Activated CD8-positive, alpha-beta memory T cell treated with anti-CD3 and anti-CD28 coated beads, Interleukin-2, amount 50 U/mL, for 4 hours (primary cell): ENCODE measurements at regions not wholly inside any gene's neighbourhood (a gene's known extent, or its start where the extent isn't known, plus 50 kb on each side); places are given as distances from the start of the nearest gene placed in this dataset.
"Not testable (repeated sequence)": the region's sequence is repeated elsewhere in the genome, so short reads cannot be mapped to it uniquely, and the experiment has no call there.

Source experiments
- DNase-seq: peaks from one replicate; pipeline ENCODE4 v3.0.0-alpha.2; 2020

DNA sequence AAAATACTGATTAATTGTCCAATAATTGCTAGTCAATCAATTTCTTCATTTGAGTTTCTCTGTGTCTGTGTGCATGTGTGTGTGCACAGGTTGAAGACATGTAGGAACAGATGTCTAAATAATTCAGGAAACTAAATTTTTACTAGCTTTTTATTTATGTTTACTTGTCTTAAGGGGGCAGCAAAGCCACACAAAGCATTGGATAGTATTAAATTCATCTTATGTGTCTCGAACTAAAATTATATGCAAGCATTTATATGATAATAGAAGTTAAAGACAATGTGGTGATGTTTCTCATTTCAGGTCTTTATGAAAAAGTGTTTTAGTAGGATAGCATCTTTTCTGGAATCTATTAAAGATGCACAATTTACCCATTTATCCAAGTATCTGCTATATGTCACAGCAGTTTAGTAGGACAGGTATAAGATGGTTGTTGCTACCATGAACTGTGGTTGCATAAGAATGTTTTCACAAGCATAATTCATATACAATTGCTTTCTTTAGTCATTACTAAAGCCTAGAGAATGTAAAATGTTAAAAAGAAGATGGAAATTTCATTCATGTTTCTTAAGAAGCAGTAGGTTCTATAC is 784.6 kb upstream of the NUDT12 start:
- DNase-seq = no peak

DNA sequence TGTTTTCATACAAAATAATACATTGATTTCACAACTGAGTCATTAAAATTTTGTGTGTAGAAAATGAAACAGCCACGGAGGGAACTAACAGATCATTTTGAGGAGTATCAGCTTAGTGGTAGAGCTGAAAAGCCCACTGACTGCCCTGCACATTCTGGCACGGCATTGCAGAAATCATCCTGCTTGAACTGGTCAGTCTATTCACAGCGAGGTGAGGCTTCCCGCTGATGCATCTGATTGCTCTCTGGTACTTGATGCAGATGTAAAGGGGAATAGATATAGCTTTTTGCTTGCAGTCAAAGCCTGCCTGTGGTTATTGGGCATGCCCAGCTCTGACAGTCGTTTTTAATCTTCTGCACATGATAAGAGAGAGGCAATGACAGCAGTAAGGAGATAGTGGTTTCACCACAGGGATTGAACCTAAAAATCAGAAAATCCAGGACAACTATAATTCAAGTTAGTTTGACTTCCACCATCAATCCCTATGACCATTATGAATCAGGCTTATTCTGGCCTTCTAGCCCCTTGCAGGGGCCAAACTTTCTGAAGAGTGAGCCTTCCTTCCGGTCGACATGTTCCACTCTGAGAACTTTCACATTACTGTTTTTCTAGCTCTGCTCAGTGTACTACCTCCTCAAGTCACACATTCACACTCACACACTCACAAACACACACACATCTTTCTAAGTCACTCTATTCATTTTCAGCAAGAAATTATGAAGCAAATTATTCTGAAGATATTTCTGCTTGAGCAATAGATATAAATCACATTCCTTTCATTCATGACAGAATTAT is 782.8 kb upstream of the NUDT12 start:
- DNase-seq = no peak

DNA sequence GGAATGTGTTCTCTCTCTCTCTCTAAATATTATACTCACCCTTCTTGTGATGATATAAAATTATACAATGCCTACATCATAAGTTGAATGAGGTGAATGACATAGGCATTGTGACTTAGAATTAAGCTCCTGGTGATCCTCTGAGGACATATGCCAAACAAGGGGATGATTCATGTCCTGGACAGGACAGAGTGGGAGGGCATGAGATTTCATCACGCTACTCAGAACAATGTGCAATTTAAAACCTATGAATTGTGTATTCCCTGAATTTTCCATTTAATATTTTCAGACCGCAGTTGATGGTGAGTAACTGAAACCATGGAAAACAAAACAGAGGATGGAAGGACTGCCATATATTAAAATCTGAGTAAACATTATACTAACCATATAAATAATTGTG is 782.2 kb upstream of the NUDT12 start:
- DNase-seq = no peak

DNA sequence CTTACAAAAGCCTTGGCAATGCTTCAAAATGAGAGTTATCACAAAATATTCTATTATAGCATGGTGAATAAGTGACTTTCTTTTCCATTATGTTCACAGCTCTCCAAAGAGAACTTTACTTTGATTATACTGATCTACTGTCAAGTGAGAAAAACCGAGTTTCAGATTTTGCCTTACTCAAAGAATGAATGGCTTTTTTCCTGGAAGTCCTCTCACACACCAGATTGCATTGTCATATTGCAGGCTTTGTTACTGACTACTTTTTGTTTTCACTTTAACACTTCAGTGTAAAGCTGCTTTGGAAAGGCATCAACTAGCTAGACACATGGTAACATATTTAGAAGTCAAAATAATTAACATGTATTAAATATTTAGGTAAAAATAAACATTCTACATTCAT is 765.2 kb upstream of the NUDT12 start:
- DNase-seq = no peak

DNA sequence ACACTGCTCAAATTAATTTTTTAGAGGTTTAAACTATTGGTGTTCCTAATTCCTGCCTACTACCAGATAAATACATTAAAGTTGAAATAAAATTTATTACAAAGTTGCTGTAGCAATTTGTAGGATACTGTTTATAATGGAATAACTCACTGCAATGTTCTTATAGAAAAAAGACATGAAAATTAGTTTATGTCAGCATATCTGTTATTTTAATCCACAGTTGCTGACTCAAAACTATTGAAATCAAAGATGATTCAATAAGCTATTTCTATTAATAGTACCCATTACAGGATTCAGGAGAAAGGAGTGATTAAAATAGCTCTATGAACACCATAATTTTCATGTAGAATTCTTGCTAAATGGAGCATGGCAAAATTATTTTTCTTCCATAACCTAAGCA is 764.4 kb upstream of the NUDT12 start:
- no peak for DNase-seq

DNA sequence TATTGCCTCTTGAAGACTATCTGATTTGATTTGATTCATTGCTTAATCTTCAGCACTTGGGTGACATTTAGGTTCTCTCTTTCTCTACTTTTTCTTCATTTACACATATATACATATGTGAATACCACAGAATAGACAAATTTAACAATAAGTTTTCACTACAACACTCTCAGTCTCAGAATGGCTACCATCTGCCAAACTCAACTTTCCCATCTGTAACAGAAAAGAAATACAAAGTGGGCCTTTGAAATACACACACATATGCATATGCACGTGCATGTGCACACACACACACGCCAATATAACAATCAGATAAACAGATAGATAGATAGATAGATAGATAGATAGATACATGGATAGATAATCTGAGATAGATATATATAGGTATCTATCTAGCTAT is 762.8 kb upstream of the NUDT12 start:
- no peak for DNase-seq

DNA sequence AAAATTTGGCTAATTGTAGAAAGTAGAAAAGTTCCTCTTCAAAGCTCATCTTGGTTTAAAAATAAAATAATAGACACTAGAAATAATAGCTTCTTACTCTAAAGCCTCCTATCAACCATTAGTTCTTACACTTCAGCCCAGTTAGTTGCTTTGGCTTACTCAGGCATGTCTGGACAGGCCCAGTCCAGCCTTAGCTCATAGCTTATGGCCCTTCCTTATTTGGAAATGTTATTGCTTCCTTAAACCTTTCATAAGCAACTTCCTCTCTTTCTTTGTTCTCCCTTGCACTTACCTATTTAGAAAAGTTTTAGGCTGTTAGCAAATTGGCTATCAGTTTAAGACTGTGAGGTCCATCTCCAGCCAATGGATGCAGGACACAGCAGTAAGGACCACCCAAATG is 754.1 kb upstream of the NUDT12 start:
- DNase-seq = not testable (repeated sequence)

DNA sequence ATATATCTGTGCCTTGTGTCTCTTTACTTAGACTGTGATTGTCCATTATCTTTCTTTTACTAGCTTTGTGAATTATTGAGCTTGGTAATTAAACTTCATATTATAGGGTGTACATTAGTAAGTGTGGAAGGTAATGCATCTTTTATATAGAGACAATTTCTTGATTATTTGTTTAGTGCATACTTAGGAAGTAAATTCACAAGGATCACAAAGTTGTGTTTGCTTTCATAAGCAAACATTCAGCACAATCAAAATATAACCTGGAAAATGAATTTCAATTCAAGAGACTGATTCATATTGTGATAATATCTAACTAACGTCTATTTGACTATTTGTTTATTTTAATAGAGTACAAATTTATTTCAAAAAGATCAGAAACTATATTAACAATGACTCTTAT is 749.9 kb upstream of the NUDT12 start:
- no peak for DNase-seq

DNA sequence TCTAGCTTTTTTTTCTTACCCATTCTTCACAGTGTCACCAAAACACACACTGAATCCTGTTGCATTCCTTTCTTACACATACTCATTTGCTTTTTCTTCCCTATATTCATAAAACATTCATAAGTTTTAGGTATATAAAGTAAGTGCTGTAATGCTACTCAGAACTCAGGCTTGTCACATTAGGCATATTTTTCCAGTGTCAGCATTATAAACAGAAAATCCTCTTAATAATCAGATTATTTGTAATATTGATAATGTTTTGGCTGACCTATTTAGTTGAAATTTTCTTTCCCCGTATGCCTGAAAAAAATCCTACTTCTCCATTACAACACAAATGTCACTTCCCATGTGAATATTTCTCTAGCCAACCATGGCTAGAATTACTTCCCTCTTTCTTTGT is 743.0 kb upstream of the NUDT12 start:
- no peak for DNase-seq

DNA sequence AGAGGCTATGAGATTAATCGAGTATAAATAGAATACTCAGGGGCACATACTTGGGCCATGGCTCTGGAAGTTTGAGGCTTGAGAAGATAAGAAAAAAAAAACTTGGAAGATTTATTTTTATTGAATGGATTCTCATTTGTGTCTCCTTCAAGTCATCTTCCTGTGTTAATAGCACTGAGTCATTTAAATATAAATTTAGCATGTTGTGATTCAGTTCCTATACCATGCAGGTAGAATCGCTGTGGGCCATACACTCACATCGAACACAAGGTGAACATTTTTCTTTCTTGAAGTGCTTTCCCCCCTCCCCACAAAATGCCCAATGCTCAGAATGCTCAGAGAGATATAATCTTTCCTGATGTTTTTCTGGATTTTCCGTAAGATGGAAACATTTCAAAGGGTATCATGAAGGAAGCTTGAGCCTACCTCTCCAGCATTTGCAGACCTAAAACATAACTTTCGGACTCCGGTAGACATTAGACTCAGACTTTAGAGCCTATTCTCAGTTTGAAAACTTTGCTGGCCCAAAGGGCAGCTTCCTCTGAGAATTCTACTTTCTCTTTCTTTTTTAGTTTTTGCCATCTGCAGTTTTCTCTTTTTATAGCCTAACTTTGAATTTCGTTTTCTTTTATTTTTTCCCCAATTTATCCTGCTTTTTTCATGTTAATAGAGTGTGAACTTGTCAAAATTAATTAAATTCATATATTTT is 737.6 kb upstream of the NUDT12 start:
- no peak for DNase-seq

DNA sequence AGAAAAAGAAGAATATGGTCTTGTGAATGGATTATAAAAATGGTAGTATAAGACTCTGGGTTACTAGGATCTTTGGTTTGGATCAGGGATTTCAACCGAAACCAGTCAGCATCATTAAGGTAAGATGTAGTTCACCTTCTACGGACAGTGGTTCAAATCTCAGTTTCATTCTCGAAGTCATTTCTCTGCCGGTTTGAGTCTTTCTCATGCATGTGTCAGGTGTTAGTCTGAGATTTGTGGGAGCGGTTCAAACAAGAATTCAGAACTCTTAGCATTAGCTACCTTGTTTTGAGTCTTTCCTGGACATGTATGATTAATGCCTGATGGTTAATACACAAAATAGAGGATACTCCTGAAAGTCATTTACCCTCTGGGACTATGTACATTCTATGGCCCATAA is 735.9 kb upstream of the NUDT12 start:
- DNase-seq = no peak

DNA sequence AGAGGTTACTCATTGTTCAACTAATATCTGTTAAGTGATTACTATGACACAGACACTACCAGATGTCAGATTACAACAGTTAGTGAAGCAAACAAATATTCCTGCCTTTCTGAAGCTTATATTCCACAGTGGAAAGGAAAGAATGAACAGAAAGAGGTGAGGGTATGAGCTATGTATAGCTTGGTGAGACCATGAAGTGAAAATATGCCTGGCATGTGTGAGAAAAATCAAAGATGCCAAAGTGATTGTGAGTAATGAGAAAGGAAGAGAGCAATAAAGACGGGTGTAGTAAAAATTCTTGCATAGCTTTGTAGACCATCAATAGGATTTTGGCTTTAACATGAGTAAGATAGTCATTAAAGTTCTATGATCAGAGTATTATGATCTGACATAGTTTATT is 734.5 kb upstream of the NUDT12 start:
- DNase-seq = no peak

DNA sequence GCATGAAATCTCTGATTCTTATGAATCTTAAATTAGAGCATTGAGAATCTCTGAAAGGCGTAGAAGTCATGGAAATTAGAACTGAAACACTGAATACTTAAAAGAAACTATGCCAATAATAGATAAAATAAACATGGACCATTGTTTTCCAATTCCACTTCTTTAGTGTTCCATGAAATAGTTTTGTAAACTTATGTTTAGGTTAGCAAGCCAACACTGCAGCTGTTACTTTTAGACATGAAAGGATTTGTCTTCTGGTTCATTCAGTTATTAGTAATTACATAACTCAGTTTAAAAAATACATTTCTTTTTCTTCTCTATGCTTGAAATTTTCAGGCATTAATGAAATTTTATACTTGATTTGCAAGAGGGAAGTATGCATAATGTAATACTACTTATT is 733.4 kb upstream of the NUDT12 start:
- DNase-seq = no peak

DNA sequence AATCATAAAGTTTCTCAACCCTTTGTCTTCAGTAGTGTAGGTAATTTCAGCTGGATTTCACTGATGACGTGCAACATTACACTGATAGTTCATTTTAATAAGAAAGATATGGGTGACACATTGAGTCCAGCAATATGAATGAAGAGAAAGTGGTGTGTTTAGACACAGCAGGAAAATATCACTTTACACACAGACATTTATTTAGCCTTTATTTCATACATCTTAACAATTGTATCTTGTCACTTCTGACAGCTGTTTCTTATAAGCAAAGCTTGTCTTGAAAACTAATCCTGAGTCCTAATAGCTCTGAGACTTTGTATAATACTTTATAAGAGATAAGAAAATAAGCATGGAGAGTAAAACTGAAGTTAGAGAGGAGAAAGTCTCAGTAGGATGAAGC is 720.5 kb upstream of the NUDT12 start:
- no peak for DNase-seq

DNA sequence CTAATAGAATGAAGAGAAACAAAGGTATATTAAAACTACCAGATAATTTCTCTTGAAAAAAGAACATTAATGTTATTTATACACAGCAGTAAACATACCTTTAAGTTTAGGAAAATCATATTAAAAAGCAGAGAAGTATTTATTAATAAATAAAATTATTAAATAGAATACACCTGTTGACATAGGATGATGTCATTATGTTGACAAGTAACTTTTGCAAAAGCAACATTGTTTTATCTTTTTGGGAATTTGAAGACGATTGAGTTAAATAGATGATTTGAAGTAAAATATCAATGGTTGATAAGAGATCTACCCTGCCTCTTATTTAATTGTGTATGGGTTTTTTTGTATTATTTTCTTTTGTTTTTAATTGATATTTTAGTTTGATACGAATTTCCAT is 711.1 kb upstream of the NUDT12 start:
- DNase-seq = no peak

DNA sequence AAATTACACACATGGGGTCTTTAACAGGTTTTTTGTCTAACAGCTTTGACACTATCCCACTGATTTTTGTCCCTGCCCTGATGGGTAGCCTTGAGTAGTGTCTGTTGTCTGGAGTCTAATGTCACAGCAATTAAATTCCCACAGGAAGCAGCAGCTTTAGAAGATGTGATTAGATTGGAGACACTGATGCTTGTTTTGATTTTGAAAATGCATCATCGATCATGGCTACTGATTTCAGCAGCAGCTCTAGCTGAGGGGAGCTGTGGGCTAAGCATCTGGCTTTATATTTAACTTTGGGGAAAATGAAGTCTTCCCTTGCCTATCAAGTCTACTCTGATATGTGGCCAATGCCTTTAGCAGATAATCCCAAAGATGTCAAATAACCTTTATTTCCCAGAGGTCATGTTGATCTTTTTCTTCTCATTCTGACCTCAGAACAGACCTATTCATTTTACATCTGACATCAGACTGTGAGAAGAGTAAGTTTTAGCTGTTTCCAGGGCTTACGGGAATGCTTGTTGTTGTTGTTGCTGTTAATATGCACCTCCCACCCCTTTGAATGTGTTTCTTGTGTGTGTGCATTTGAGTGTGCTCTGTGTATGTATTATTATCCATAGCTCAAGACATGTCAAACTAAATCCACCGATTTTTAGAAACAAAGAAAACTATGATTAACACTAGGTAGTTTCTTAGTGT is 704.9 kb upstream of the NUDT12 start:
- no peak for DNase-seq

DNA sequence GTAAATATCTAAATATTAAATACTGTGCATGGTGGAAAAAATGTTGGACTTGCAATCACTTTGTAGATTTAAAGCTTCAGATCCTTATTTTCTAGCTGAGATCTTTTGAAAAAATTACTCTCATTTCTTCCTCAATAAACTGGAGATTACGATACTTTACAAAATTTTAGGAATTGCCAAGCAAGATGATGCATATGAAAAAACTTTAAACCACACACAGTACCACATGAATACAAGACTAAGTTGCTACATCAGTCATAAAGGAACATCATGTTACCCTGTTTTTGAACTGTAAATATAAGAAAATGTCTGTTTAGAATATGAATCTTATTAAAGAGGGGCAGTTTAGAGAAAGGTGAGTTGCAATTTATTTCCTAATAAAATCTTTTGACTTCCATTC is 703.6 kb upstream of the NUDT12 start:
- DNase-seq = no peak

DNA sequence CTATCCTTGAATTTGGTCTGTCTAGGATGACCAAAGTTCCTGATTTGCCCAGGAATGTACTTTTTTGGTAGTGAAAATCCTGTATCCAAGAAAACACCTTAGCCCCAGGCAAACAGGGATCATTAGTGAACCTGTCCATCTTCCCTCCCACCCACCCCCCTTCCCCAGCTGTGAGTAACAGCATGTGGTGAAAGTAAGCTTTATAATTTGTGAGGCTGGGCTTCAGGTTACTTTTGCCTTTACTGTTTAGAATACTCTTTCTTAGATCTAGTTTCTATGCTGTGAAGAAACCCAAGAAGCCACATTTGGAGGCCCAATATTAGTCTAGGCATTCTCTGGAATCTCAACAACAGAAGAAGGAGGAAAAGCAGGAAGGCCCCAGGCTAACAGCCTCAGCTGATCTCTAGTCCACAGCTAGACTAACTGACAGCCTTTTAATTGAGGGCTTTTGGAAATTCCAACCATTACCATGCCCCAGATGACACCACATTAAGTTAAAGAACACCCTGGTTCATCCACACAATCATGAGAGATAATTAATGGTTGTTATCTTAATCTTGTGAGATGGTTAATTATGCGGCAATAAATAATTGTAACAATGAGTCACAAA is 703.0 kb upstream of the NUDT12 start:
- no peak for DNase-seq

DNA sequence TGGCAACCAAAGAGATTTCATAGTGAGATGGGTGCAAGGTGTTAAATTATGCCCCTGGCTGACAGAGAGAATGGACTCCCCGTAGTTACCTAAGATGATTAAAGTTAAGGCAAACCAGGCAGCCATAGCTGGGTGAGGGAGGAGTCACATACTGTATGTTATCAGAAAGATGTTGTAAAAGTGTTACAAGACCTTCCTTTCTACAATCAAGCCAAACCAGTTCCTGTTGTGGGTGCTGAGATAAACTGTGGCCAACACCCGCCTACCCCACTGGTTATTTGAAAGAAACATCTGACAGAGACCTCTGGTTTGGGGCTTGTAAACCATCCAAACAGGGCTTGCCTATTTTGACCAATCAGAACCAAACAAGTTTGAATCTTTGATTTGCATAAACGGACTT is 684.7 kb upstream of the NUDT12 start:
- DNase-seq = no peak

DNA sequence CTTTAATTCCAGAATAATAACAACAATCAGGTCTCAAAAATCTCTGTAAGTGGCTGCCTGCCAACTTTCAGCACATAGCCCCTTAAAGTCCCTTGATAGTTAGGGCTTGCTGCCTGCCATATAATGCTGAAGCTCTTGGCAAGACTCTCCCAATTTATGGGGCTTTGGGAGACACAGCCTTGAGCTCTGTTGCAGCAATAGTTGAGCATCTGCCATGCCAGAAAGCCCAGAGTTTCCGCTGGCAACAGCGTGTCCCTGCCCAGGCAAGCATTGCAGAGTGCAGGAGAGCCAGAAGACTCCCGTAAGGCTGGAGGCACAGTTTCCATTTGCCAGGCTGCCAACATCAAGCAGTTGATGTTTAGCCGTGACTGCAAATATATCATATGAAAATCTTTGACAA is 678.5 kb upstream of the NUDT12 start:
- DNase-seq = no peak

DNA sequence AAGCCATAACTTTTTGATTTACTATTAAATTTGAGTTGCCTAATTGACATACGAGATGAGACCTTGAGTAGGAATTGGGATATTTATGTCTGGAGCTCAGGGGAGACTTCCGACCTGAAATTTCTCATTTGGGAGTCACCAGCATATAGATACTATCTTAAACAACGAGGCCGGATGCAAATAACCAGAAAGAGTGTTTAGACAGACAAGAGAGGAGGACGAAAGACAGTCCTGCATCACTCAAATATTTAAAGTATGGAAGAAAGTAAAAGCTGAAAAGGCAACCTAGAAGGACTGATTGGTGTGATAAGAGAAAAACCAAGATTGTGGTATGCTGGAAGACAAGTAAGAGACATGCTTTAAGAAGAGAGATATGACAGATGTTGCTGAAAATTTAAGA is 675.0 kb upstream of the NUDT12 start:
- no peak for DNase-seq

DNA sequence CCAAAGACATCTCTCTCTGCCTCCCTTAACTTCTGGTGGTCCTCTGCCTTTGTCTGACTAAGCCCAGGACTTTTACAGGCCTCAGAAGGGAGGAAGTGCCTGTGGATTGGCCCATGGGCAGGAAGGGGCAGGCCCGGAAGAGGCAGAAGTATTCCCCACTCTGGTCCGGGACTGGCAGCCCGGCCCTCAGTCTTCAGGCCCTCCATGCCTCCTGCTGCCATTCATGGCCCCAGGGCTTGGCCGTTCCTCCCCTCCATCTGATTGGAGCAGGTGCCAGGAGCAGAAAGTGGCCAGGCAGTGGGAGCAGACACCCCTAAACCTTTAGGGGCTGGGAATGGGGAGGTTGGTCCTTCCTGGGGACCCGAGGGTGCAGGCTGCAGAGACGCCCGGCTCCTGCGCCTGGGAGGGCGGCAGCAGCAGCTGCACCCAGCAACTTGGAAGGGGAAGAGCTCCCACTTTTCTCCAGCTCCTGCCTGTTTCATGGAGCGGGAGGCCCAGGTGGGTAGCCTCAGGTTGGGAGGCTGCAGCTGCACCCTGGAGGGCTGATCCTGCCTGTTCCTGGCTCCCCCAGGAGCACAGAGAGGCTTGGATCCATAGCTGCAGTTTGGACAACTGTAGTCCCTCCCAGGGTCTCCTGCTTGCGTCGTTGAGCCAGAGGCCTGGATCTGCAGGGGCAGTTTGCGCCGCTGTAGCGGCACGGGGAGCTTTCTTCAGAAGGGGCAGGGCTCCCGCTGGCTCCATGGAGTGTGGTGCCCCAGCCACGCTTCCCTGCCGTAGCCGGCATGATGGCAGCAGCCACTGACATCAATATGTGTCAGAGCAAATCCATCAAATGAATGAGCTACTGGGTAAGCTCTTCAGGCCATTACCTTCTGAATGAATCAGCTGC is 661.5 kb upstream of the NUDT12 start:
- DNase-seq = no peak
